Central memory CD4-positive, alpha-beta T cell (primary cell): ENCODE measurements at regions not wholly inside any gene's neighbourhood (a gene's known extent, or its start where the extent isn't known, plus 50 kb on each side); places are given as distances from the start of the nearest gene placed in this dataset.

ENCODE experiments used
- DNase-seq: peaks from one replicate; pipeline ENCODE4 v3.0.0; 2022

- DNase-seq, result no peak
Measured at GRCh38 chr1:57984277-57984676, 560.4 kb upstream of the DAB1 start.

- DNase-seq, result no peak
Measured at GRCh38 chr1:57983441-57983840, 559.6 kb upstream of the DAB1 start.

GRCh38 chr1:57982852-57983251 is 559.0 kb upstream of the DAB1 start:
- no peak for DNase-seq

- no peak for DNase-seq
Measured at GRCh38 chr1:57976216-57976615, 552.4 kb upstream of the DAB1 start.

GRCh38 chr1:57968321-57968720 is 544.5 kb upstream of the DAB1 start:
- no peak for DNase-seq

GRCh38 chr1:57966751-57967406 is 543.0 kb upstream of the DAB1 start:
- DNase-seq, result no peak

- no peak for DNase-seq
Measured at GRCh38 chr1:57966340-57966739, 542.5 kb upstream of the DAB1 start.

- DNase-seq, result no peak
Measured at GRCh38 chr1:57963581-57963980, 539.7 kb upstream of the DAB1 start.

- DNase-seq, result no peak
Measured at GRCh38 chr1:57959531-57960241, 535.8 kb upstream of the DAB1 start.

- DNase-seq, result no peak
Measured at GRCh38 chr1:57957576-57957975, 533.7 kb upstream of the DAB1 start.

GRCh38 chr1:57951390-57951789 is 527.5 kb upstream of the DAB1 start:
- DNase-seq, result no peak

GRCh38 chr1:57949168-57949567 is 525.3 kb upstream of the DAB1 start:
- DNase-seq, result no peak

- DNase-seq, result no peak
Measured at GRCh38 chr1:57947471-57947870, 523.6 kb upstream of the DAB1 start.

- no peak for DNase-seq
Measured at GRCh38 chr1:57945045-57945444, 521.2 kb upstream of the DAB1 start.

- DNase-seq, result no peak
Measured at GRCh38 chr1:57943365-57943764, 519.5 kb upstream of the DAB1 start.

GRCh38 chr1:57934745-57935144 is 510.9 kb upstream of the DAB1 start:
- DNase-seq, result no peak

GRCh38 chr1:57927003-57927402 is 503.1 kb upstream of the DAB1 start:
- DNase-seq, result no peak

GRCh38 chr1:57926025-57926552 is 502.2 kb upstream of the DAB1 start:
- DNase-seq, result no peak

- no peak for DNase-seq
Measured at GRCh38 chr1:57925226-57925625, 501.4 kb upstream of the DAB1 start.

- DNase-seq, result no peak
Measured at GRCh38 chr1:57922130-57922529, 498.3 kb upstream of the DAB1 start.

- DNase-seq, result no peak
Measured at GRCh38 chr1:57916041-57916440, 492.2 kb upstream of the DAB1 start.

- DNase-seq, result no peak
Measured at GRCh38 chr1:57911427-57911826, 487.6 kb upstream of the DAB1 start.

- DNase-seq, result no peak
Measured at GRCh38 chr1:57910782-57911181, 486.9 kb upstream of the DAB1 start.

GRCh38 chr1:57910305-57910704 is 486.4 kb upstream of the DAB1 start:
- no peak for DNase-seq
